OCI-LY1 (cell line): ENCODE measurements at regions not wholly inside any gene's neighbourhood (a gene's known extent, or its start where the extent isn't known, plus 50 kb on each side); places are given as distances from the start of the nearest gene placed in this dataset.

Experiments used
- H2AFZ ChIP-seq: fragments of 200-600 bp; sonication (generic), shearing (Covaris generic); 2 replicates; pipeline ENCODE4 v1.6.0; 2014; ENCODE audit warnings: antibody characterized with exemption, mild to moderate bottlenecking, low read length
- H3F3A ChIP-seq: fragments of 200-600 bp; sonication (generic), shearing (Covaris generic); 2 replicates; pipeline ENCODE4 v1.6.0; 2014; ENCODE audit warnings: mild to moderate bottlenecking, antibody characterized with exemption, low read length, moderate library complexity; ENCODE audit not compliant: insufficient read depth
- H3K27ac ChIP-seq: fragments of 200-600 bp; sonication (generic); 2 replicates; pipeline ENCODE4 v1.5.1; 2014; ENCODE audit warnings: low read length, mixed run types, mild to moderate bottlenecking, low read depth; ENCODE audit not compliant: poor library complexity, severe bottlenecking
- H3K27me3 ChIP-seq: fragments of 200-600 bp; sonication (generic); 2 replicates; pipeline ENCODE4 v1.6.0; 2014; ENCODE audit warnings: antibody characterized with exemption, mild to moderate bottlenecking, low read length, moderate library complexity; ENCODE audit not compliant: insufficient read depth
- H3K36me3 ChIP-seq: fragments of 200-600 bp; sonication (generic); 2 replicates; pipeline ENCODE4 v1.6.1; 2014; ENCODE audit warnings: mild to moderate bottlenecking, antibody characterized with exemption, low read length, moderate library complexity, mixed read lengths; ENCODE audit not compliant: insufficient read depth
- H3K4me1 ChIP-seq: fragments of 200-600 bp; sonication (generic); 2 replicates; pipeline ENCODE4 v1.5.1; 2014; ENCODE audit warnings: mild to moderate bottlenecking, low read length, moderate library complexity; ENCODE audit not compliant: insufficient read depth, severe bottlenecking
- H3K4me2 ChIP-seq: fragments of 200-600 bp; sonication (generic), shearing (Covaris generic); 2 replicates; pipeline ENCODE4 v1.6.1; 2014; ENCODE audit warnings: low read length
- H3K4me3 ChIP-seq: fragments of 200-600 bp; sonication (generic); 2 replicates; pipeline ENCODE4 v1.5.1; 2014; ENCODE audit warnings: low read length, low read depth, mild to moderate bottlenecking, mixed read lengths; ENCODE audit not compliant: poor library complexity, severe bottlenecking
- H3K79me2 ChIP-seq: fragments of 200-600 bp; shearing (Covaris generic); 2 replicates; pipeline ENCODE4 v1.6.1; 2016; ENCODE audit warnings: mixed run types, low read length, mixed read lengths; ENCODE audit not compliant: insufficient read depth
- H3K9ac ChIP-seq: fragments of 200-600 bp; sonication (generic), shearing (Covaris generic); 2 replicates; pipeline ENCODE4 v1.6.1; 2014; ENCODE audit warnings: mild to moderate bottlenecking, low read length, mixed read lengths
- H3K9me2 ChIP-seq: fragments of 200-600 bp; sonication (generic), shearing (Covaris generic); 2 replicates; pipeline ENCODE4 v1.6.1; 2014; ENCODE audit warnings: low read depth, mild to moderate bottlenecking, low read length, mixed read lengths
- H3K9me3 ChIP-seq: fragments of 200-600 bp; shearing (Covaris generic); 2 replicates; pipeline ENCODE4 v1.6.1; 2014; ENCODE audit warnings: low read length, mixed read lengths
- H4K20me1 ChIP-seq: fragments of 200-600 bp; sonication (generic), shearing (Covaris generic); 2 replicates; pipeline ENCODE4 v1.6.0; 2016; ENCODE audit warnings: mild to moderate bottlenecking, low read length; ENCODE audit not compliant: insufficient read depth
- EZH2 ChIP-seq: fragments of 200-600 bp; sonication (generic), shearing (Covaris generic); IDR thresholded peaks from 2 replicates; pipeline ENCODE4 v1.8.0; 2017; ENCODE audit warnings: borderline replicate concordance, mixed run types, mild to moderate bottlenecking, antibody characterized with exemption, low read length, moderate library complexity, mixed read lengths
- TF ChIP-seq, protein P1 (sequence below): fragments of 200-600 bp; sonication (generic), shearing (Covaris generic); IDR thresholded peaks from 2 replicates; pipeline ENCODE4 v1.5.1; 2017; ENCODE audit warnings: mild to moderate bottlenecking, antibody characterized with exemption, low read length, moderate library complexity, mixed read lengths

DNA sequence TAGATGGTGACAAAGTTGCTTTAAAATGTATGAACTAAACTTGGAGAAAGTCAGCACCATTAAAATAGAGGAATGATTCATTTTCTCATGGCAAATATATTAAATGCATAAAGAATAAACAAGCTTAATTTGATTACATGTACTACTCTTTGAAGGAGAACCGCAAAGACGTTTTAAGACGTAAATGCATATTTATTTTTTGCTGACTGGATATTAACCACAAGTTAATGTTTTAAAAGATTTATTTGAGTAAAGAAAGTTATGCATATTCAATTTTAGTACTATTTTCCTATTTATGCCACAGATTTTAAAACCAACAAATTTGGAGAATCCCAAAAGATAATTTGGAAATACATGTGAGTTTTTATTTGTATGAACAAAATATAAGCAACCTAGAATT is 1121.9 kb downstream of the CDH8 start:
- Histone ChIP-seq H3K9ac (no peak overlapping the region), H3K4me2 (no peak overlapping the region), H2AFZ (no peak overlapping the region), H4K20me1 (no peaks in the 10 kb centered on the region), H3K9me2 (no peaks in the 10 kb centered on the region), H3K27me3 (no peaks in the 10 kb centered on the region), H3K9me3 (no peaks in the 10 kb centered on the region), H3K79me2 (no peaks in the 10 kb centered on the region), H3K4me1 (no peaks in the 10 kb centered on the region), H3K4me3 (no peak overlapping the region), H3F3A (no peaks in the 10 kb centered on the region), H3K36me3 (no peaks in the 10 kb centered on the region), H3K27ac (no peak overlapping the region)
- TF ChIP-seq, protein P1, sequence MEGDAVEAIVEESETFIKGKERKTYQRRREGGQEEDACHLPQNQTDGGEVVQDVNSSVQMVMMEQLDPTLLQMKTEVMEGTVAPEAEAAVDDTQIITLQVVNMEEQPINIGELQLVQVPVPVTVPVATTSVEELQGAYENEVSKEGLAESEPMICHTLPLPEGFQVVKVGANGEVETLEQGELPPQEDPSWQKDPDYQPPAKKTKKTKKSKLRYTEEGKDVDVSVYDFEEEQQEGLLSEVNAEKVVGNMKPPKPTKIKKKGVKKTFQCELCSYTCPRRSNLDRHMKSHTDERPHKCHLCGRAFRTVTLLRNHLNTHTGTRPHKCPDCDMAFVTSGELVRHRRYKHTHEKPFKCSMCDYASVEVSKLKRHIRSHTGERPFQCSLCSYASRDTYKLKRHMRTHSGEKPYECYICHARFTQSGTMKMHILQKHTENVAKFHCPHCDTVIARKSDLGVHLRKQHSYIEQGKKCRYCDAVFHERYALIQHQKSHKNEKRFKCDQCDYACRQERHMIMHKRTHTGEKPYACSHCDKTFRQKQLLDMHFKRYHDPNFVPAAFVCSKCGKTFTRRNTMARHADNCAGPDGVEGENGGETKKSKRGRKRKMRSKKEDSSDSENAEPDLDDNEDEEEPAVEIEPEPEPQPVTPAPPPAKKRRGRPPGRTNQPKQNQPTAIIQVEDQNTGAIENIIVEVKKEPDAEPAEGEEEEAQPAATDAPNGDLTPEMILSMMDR, result no peak
- TF ChIP-seq EZH2, result no peak

DNA sequence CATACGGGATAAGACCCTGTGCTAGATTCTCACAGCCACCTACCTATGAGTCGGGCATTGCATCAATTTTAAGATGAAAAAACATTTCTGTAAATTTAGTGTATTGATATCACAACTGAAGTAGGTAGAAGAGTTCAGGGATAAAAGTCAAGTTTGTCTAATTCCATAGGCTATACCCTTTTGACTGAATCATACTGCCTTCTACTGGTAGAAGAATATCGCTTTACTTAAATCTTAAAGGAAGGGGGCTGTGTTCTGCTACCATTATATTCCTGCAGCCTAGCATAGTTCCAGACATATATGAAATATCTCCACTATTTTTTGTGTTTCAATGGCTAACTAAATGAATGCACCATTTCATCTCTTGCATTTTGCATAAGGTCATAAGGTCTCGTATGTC is 1128.6 kb downstream of the CDH8 start:
- Histone ChIP-seq H3K9ac (no peak overlapping the region), H3K9me2 (no peaks in the 10 kb centered on the region), H3K27me3 (no peaks in the 10 kb centered on the region), H2AFZ (no peak overlapping the region), H3K9me3 (no peaks in the 10 kb centered on the region), H3K4me3 (no peak overlapping the region), H3K36me3 (no peaks in the 10 kb centered on the region), H3K27ac (no peak overlapping the region), H4K20me1 (no peaks in the 10 kb centered on the region), H3K79me2 (no peaks in the 10 kb centered on the region), H3K4me2 (no peak overlapping the region), H3K4me1 (no peaks in the 10 kb centered on the region), H3F3A (no peaks in the 10 kb centered on the region)
- TF ChIP-seq, protein P1, result peak; percentile 25; the same call in 1 of the 2 replicates
- no peak for TF ChIP-seq EZH2

DNA sequence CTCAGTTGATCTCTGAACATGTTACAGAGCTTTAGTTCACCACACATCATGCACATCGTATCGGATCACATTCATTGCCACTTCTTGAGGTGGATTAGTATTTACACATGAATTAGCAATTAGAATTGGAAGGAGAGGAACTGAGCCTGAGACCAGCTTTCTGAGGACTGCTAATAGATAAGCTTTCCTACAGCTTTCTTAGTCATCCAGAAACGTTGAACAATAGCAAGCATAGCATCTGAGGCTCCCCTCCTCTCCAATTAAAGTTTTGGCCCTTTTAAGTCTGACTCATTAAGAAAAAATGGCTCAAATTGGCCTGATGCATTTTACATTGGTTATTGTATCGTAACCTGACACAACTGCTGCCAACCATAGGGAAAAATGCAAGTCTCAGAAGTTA is 1130.4 kb downstream of the CDH8 start:
- H3K27me3 ChIP-seq, result no peaks in the 10 kb centered on the region
- H3K4me2 ChIP-seq, result no peak overlapping the region
- no peaks in the 10 kb centered on the region for H3K36me3 ChIP-seq
- H4K20me1 ChIP-seq, result no peaks in the 10 kb centered on the region
- H3K9ac ChIP-seq, result no peak overlapping the region
- H3K9me3 ChIP-seq, result no peaks in the 10 kb centered on the region
- no peaks in the 10 kb centered on the region for H3K79me2 ChIP-seq
- H3K9me2 ChIP-seq, result no peaks in the 10 kb centered on the region
- H3K27ac ChIP-seq, result no peak overlapping the region
- H3F3A ChIP-seq, result no peaks in the 10 kb centered on the region
- H3K4me1 ChIP-seq, result no peaks in the 10 kb centered on the region
- TF ChIP-seq, protein P1, result no peak
- no peak for TF ChIP-seq EZH2
- H3K4me3 ChIP-seq, result no peak overlapping the region
- H2AFZ ChIP-seq, result no peak overlapping the region
